ENCODE measurements at regions not wholly inside any gene's neighbourhood (a gene's known extent, or its start where the extent isn't known, plus 50 kb on each side); places are given as distances from the start of the nearest gene placed in this dataset.

DNA sequence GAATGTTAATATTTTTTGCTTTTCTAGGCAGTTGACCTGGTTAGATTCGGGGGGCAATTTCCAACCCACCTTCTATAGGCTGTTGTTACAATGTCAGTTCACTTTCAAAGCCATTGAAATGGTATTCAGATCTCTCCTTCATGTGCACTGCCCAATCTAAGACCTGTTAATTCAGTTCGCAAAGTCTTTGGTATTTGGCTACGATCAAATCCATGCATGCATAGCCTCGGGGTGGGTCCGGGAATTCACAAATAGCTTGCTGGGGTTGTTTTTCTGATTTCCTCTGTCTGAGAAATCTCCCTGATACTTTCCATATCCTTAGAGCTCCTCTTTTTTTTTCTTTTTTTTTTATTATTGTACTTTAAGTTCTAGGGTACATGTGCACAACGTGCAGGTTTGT lies 252.6 kb upstream of the SPAG17 start:
- no peaks in the 10 kb centered on the region for H4K20me1 ChIP-seq (ENCODE audit: insufficient read depth, low read length)
- no peaks in the 10 kb centered on the region for H3K4me1 ChIP-seq (ENCODE audit: insufficient read depth, low read length)
- FAIRE-seq = no peak
- H3K4me2 ChIP-seq (ENCODE audit: low read depth, low read length) = no peak overlapping the region
- in situ Hi-C loops (cut with HindIII; ENCODE audit: extremely low pct_ligation_motif_present, low pct_unique_long_range_greater_than_20kb) (no loop called here), intact Hi-C loops (cut with micrococcal nuclease; ENCODE audit: unreplicated experiment) (no loop called here)
- no peak overlapping the region for H2AFZ ChIP-seq (ENCODE audit: low read length)
- WGBS (ENCODE audit: low lambda C conversion rate) = 11% methylated on average over 6 of the region's 6 CpGs
- no peak for TF ChIP-seq ZNF274 (CRISPR knock-in tag; IDR thresholded peaks at IDR 0.05)
- TF ChIP-seq PRDM4 (CRISPR knock-in tag; IDR thresholded peaks at IDR 0.05; ENCODE audit: borderline replicate concordance) = no peak
- TF ChIP-seq NFE2L2 (IDR thresholded peaks at IDR 0.05; ENCODE audit: low read length) = no peak
- no peak for TF ChIP-seq RFXAP (CRISPR knock-in tag; IDR thresholded peaks at IDR 0.05; ENCODE audit: borderline replicate concordance)
- TF ChIP-seq ZNF263 (CRISPR knock-in tag; IDR thresholded peaks at IDR 0.05) = no peak
- TF ChIP-seq, protein P1, sequence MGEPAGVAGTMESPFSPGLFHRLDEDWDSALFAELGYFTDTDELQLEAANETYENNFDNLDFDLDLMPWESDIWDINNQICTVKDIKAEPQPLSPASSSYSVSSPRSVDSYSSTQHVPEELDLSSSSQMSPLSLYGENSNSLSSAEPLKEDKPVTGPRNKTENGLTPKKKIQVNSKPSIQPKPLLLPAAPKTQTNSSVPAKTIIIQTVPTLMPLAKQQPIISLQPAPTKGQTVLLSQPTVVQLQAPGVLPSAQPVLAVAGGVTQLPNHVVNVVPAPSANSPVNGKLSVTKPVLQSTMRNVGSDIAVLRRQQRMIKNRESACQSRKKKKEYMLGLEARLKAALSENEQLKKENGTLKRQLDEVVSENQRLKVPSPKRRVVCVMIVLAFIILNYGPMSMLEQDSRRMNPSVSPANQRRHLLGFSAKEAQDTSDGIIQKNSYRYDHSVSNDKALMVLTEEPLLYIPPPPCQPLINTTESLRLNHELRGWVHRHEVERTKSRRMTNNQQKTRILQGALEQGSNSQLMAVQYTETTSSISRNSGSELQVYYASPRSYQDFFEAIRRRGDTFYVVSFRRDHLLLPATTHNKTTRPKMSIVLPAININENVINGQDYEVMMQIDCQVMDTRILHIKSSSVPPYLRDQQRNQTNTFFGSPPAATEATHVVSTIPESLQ (CRISPR knock-in tag; conservative IDR thresholded peaks at IDR 0.05) = no peak
- TF ChIP-seq ZBTB3 (CRISPR knock-in tag; IDR thresholded peaks at IDR 0.05; ENCODE audit: borderline replicate concordance, low read depth) = no peak
- no peak for TF ChIP-seq ZFP62 (CRISPR knock-in tag; IDR thresholded peaks at IDR 0.05)
- TF ChIP-seq JARID2 (CRISPR knock-in tag; IDR thresholded peaks at IDR 0.05; ENCODE audit: insufficient replicate concordance) = no peak
- no peak for TF ChIP-seq ATM (IDR thresholded peaks at IDR 0.05; ENCODE audit: borderline replicate concordance)
- TF ChIP-seq ZNF12 (CRISPR knock-in tag; IDR thresholded peaks at IDR 0.05) = no peak
- no peak for TF ChIP-seq ZNF577 (CRISPR knock-in tag; IDR thresholded peaks at IDR 0.05; ENCODE audit: borderline replicate concordance, low read depth)
- no peak for TF ChIP-seq KLF15 (CRISPR knock-in tag; IDR thresholded peaks at IDR 0.05; ENCODE audit: borderline replicate concordance)
- no peak for TF ChIP-seq NFE2 (CRISPR knock-in tag; IDR thresholded peaks at IDR 0.05)
- no peak for TF ChIP-seq ZNF747 (CRISPR knock-in tag; IDR thresholded peaks at IDR 0.05; ENCODE audit: borderline replicate concordance)
- ChIA-PET POLR2A (no interaction called here), CTCF (ENCODE audit: low intra/inter-chr PET ratio, low total read pairs) (no interaction called here)
- no peaks in the 10 kb centered on the region for H3K27me3 ChIP-seq (ENCODE audit: control insufficient read depth in 1 of 2, insufficient read depth in 2 of 2, low read length in 2 of 2)
- H3K9me3 ChIP-seq (ENCODE audit: low read length) = no peaks in the 10 kb centered on the region
- no peak overlapping the region for H3K27ac ChIP-seq (ENCODE audit: extremely low read length, insufficient read depth, low read length)
- no peak for DNase-seq (ENCODE audit: low spot score)
- BruUV-seq (replicated peaks) = no TSS peak
- H3K9ac ChIP-seq (ENCODE audit: insufficient read depth, low read depth, low read length) = no peak overlapping the region
- no peak for ATAC-seq
- H3K36me3 ChIP-seq (replicated peaks in 1 of 2; ENCODE audit: control insufficient read depth in 1 of 2, insufficient read depth in 2 of 2, low read length in 2 of 2) = no peaks in the 10 kb centered on the region
- no peak overlapping the region for H3K4me3 ChIP-seq (replicated peaks in 1 of 3; ENCODE audit: insufficient read depth in 1 of 3, low read depth in 2 of 3, low read length in 3 of 3)
- H3K79me2 ChIP-seq (ENCODE audit: insufficient read depth, low read length) = no peaks in the 10 kb centered on the region
